ENCODE measurements at regions not wholly inside any gene's neighbourhood (a gene's known extent, or its start where the extent isn't known, plus 50 kb on each side); places are given as distances from the start of the nearest gene placed in this dataset.

GRCh38 chr14:71361336-71361735 is 454.1 kb downstream of the PCNX1 start:
- no peak for DNase-seq (ENCODE audit: low read depth, low spot score)

GRCh38 chr14:71361874-71362273 is 454.6 kb downstream of the PCNX1 start:
- DNase-seq (ENCODE audit: low read depth, low spot score) = no peak

DNA sequence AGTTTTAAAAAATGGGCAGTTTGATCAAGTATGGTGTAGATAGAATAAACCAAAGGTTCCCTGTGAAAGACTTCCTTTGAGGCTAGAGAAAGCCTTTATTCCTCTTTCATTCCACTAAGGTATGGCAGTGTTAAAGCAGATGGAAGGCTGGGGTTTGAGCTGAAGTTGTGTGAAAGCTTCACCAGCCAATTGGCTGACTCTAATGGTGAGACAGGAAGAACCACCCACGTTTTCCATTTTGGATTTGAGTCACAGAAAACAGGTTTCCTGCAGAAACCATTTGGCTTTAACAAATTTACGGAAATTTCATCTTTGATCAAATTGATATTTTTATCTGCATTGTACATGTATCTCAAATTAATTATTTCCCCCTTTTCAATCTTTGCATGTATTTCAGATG is 455.0 kb downstream of the PCNX1 start:
- DNase-seq (ENCODE audit: low read depth, low spot score) = no peak

DNA sequence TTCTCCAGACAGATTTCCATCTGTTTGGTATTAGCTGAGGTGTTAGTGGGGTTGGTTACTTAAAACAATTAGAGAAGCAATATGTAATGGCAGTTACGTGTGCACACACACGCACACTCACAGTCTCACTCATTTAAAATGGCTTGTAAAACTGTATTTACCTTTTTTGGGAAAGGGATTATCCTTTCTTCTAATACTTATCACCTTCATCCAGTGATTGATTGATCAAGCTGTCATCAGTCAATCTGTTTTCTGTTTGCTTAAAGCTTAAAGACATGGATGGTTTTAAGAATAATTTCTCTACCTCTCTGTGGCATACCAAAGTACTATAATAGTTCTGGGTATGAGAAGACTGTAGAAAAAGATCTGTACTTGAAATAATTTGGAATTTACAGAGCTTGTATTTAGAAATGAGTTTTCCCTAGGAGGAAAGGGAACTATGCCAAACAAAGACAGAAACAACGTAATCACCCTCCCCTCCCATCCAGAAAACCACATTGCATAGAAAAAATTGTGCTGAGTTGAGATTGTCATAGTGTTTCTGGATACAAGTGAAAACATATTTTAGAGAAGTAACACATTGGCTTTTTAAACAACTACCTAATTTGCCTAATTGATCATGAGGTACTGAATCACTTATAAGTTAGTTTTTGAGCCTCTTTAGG is 455.8 kb downstream of the PCNX1 start:
- DNase-seq (ENCODE audit: low read depth, low spot score) = no peak

DNA sequence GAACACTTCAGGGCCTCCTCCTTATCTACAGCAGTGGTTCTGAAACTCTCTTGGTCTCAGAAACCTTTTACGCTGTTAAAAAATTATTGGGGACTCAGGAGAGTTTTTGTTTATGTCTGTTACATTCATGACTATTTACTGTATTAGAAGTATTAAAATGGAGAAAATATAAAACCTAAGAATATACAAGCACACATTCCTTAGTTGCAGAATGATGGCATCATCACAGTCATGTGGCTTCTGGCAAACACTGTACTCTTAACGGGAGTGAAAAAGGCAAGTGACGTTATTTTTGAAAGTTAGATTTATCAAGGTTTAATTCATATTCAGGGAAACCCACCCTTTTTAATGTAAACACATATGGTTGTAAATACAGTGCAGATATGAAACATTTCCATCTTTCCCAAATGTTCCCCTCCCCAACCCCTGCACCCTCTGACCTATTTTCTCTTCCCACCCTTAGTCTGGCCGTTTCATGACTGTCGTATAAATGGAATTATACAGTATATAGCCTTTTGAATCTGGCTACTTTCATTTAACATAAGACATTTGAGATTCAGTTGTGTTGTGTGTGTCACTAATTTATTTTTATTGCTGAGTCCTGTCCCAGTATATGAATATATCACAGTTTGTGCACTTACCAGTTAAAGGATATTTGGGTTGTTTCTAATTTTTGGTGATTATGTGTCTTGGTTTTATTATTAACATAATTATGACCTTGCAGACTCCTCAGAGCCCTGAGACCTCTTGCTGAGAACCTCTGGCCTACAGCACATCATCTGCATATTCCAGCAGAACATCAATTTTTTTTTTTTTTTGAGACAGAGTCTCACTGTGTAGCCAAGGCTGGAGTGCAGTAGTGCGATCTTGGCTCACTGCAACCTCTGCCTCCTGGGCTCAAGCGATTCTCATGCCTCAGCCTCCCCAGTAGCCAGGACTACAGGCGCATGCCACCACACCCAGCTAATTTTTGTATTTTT is 457.0 kb downstream of the PCNX1 start:
- DNase-seq (ENCODE audit: low read depth, low spot score) = no peak

GRCh38 chr14:71365361-71365760 is 458.1 kb downstream of the PCNX1 start:
- no peak for DNase-seq (ENCODE audit: low read depth, low spot score)

- no peak for DNase-seq (ENCODE audit: low read depth, low spot score)
These were observed 459.6 kb downstream of the PCNX1 start for GRCh38 chr14:71366861-71367260.

DNA sequence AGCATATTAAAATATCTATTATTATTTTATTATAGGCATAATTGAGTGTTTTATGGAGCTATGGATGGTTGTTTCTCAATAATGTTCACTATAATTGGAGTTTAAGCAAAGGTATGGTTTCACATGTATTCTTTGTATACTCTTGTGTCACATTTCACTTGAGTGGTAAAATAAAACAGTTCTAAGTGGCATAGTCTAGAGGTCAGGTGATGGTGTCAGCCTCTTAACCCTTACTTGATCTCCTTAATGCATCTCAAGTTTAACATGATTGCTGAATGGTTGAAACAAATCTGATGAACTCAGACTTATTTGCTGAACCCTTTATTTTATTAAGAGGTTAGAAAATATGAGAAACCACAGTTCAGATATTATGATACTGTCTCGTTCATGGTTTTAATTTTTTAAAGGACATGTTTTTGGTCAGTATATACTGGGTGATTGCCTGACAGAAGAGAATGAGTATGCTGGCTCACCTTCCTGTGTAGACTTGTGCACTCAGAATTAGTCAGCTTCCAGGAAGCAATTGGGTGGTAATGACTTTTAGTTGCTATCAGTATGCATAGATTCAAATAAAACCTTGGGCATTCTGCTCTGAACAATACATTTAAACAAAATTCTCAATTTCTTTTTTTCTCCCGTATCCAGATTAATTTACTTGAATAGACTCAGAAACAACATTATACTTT is 464.6 kb downstream of the PCNX1 start:
- DNase-seq (ENCODE audit: low read depth, low spot score) = no peak

DNA sequence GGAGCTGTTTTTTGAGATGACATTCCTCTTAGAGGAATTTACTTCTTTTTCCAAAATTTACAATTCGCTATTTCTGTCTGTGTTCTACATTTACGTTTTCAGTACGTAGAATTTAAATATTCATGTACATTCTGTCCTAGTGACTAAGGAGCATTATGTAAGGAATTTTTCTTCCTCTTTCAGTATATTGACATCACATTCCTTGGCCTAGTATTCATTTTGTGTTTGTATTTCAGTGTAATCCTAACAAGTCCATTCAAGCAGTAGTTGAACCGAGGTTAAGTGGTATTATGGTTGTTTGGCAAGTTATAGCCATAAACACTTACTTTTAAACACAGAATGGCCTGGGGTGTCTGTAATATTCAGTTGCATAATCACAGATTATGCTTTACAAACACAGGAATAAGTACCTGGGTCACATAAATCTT is 465.2 kb downstream of the PCNX1 start:
- no peak for DNase-seq (ENCODE audit: low read depth, low spot score)

- no peak for DNase-seq (ENCODE audit: low read depth, low spot score)
These were observed 466.5 kb downstream of the PCNX1 start for GRCh38 chr14:71373773-71374172.

DNA sequence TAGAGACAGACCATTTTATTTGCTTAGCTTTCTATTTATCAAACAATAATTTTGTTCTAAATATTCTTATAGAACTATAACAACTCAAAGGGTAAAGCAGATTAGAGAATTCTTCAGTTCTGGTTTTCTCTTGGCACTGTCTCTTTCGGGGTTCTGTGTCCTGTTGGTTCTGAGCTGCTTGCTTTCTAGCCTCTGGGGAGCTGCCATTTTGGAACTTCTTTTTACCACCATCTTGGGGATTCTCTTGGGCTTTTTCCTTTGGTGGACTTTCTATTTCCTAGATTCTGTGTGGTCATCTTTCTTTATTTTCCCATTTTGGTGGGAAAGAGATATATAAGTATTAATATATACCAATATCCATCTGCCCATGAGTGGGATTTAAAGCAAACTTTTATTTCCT is 467.7 kb downstream of the PCNX1 start:
- DNase-seq (ENCODE audit: low read depth, low spot score) = no peak

DNA sequence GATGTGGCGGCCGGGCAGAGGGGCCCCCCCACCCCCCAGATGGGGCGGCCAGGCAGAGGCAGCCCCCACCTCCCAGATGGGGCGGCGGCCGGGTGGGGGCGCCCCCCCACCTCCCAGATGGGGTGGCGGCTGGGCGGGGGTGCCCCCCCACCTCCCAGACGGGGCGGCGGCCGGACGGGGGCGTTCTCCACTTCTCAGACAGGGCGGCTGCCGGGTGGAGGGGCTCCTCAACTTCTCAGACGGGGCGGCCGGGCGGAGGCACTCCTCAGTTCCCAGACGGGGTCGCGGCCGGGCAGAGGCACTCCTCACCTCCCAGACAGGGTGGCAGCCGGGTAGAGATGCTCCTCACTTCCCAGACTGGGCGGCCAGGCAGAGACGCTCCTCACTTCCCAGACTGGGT is 469.8 kb downstream of the PCNX1 start:
- DNase-seq (ENCODE audit: low read depth, low spot score) = no peak

- peak; percentile 7 for DNase-seq (ENCODE audit: low read depth, low spot score)
These were observed 473.0 kb downstream of the PCNX1 start for GRCh38 chr14:71380271-71380670.

- DNase-seq (ENCODE audit: low read depth, low spot score) = no peak
These were observed 474.6 kb downstream of the PCNX1 start for GRCh38 chr14:71381814-71382213.

DNA sequence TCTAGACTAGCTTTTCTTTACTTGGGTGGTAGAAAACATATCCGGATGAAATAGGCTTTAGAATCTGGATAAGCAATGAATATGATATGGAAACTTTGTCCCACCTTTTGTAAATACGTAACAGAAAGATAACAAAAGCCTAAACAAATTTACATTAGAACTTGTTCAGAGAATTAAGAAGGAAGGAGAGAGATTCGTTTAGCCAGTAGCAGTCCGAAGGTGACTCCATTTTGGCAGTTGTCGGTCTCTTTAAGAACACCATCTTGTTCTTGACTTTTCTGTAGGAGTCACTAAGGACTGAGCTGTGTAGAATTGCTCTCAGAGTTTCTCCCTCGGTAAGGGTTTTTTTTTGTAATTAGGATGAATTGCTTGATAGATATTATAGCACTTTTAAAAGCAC is 475.1 kb downstream of the PCNX1 start:
- DNase-seq (ENCODE audit: low read depth, low spot score) = no peak

GRCh38 chr14:71383510-71383909 is 476.3 kb downstream of the PCNX1 start:
- no peak for DNase-seq (ENCODE audit: low read depth, low spot score)

- no peak for DNase-seq (ENCODE audit: low read depth, low spot score)
These were observed 477.0 kb downstream of the PCNX1 start for GRCh38 chr14:71384007-71384845.

DNA sequence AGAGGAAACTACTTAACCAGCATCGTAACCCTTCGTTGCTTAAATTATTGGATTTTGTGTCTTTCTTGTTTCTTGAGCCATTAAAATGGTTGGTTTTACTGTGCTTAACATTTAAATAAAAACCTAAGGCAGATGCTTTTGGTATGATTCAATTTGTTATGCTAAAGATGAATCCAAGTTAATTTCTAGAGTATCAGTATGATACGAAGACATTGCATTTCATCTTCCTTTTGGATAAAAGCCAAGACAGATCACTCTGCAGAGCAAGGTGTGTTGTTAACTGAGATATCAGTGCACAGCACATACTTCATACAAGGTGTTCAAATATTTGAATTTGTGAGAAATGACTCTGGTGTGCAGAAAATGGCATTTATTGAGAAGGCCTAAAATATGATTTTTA is 480.5 kb downstream of the PCNX1 start:
- DNase-seq (ENCODE audit: low read depth, low spot score) = no peak

- DNase-seq (ENCODE audit: low read depth, low spot score) = no peak
These were observed 481.1 kb downstream of the PCNX1 start for GRCh38 chr14:71388336-71388735.

DNA sequence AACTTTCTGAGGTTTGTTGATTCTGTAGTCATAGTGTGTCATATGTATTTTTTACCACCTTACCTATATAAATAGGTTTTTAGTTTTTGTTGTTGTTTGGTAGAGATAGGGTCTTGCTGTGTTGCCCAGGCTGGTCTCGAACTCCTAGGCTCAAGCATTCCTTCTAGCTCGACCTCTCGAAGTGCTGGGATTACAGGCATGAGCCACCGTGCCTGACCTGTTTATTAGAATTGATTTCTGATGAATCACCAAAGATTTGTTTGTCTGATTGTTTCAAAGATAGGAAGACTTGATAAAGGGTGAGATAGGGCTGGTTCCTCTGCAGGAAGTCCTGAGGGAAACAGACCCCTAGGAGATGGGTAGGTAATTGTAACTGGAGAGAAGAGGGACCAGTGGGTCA is 481.6 kb downstream of the PCNX1 start:
- no peak for DNase-seq (ENCODE audit: low read depth, low spot score)

DNA sequence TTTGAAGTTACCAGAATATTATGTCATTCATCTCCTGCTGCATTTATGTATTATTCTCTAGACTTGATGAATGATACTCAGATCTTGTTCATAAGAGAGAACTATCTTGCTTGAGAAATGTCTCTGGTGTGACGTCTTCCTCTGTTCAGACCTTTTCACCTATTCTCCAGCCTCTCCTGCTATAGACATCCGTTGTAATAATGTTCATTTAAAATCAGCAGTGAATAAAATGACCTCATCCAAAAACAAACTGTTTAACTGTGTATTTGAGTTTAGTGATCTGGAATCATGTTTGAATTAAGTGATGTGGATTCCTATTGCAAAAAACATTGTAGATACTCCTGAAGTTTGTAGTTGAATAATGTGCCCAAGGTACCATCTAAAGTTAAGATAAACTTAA is 487.1 kb downstream of the PCNX1 start:
- DNase-seq (ENCODE audit: low read depth, low spot score) = no peak

All from iPS DF 19.7 (cell line).